Activated CD8-positive, alpha-beta T cell treated with anti-CD3 and anti-CD28 coated beads, Interleukin-2, amount 10 ng/mL, durations not matched to agents 7 days and 5 days (primary cell): ENCODE measurements at regions not wholly inside any gene's neighbourhood (a gene's known extent, or its start where the extent isn't known, plus 50 kb on each side); places are given as distances from the start of the nearest gene placed in this dataset.

ENCODE experiments used
- ATAC-seq: fragments of 150-1000 bp; cut with Tn5 transposase; one replicate; pipeline ENCODE4 v1.10.0; 2021; ENCODE audit warnings: moderate library complexity
- CTCF ChIA-PET: fragments of 350-600 bp; sonication (Branson Sonifier 250); formaldehyde crosslinking; loops from one replicate; lab custom pipeline; 2021; ENCODE audit warnings: antibody characterized with exemption; lab: Charles Lee
- POLR2A ChIA-PET: fragments of 350-600 bp; sonication (Branson Sonifier 250); formaldehyde crosslinking; loops from one replicate; lab custom pipeline; 2021; ENCODE audit warnings: antibody characterized with exemption; lab: Charles Lee
- DNase-seq: peaks from one replicate; pipeline ENCODE4 v3.0.0-alpha.2; 2020
- H3K27ac Mint-ChIP-seq: one replicate; pipeline ENCODE4 v1.8.0; 2021; ENCODE audit warnings: mild to moderate bottlenecking, mixed read lengths
- H3K27me3 Mint-ChIP-seq: one replicate; pipeline ENCODE4 v1.8.0; 2021; ENCODE audit warnings: low read depth, mixed read lengths
- H3K36me3 Mint-ChIP-seq: one replicate; pipeline ENCODE4 v1.8.0; 2021; ENCODE audit warnings: low read depth, mixed read lengths
- H3K4me1 Mint-ChIP-seq: one replicate; pipeline ENCODE4 v1.8.0; 2021; ENCODE audit warnings: low read depth, mixed read lengths
- H3K4me3 Mint-ChIP-seq: one replicate; pipeline ENCODE4 v1.8.0; 2021; ENCODE audit warnings: mild to moderate bottlenecking, mixed read lengths
- H3K9me3 Mint-ChIP-seq: one replicate; pipeline ENCODE4 v1.8.0; 2022; ENCODE audit warnings: mixed read lengths; ENCODE audit not compliant: insufficient read depth

DNA sequence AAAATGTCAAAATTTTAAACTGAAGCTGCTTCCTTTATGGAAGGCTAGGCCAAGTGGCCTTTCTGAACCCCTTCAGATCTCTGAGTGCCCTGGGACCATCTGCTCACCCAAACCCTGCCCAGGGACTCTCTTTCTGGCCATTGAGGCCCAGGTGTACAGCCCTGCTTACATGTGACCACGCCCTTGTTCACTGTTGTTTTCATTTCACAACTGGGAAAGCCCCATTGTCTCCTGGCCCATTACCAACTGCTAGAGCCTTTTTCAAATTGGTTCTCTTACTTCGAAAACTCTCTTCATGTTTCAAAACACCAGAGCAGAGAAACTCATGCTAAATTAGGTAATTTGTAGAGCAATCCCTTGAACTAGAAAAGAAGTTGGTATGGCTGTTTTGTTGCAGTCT lies 219.5 kb upstream of the TANK start:
- DNase-seq (no peak), ATAC-seq (no peak)
- no peak overlapping the region for H3K4me3 Mint-ChIP-seq
- no peaks in the 10 kb centered on the region for H3K27me3 Mint-ChIP-seq
- no peaks in the 10 kb centered on the region for H3K36me3 Mint-ChIP-seq
- no peaks in the 10 kb centered on the region for H3K4me1 Mint-ChIP-seq
- no peaks in the 10 kb centered on the region for H3K9me3 Mint-ChIP-seq
- POLR2A ChIA-PET, result no interaction called here
- H3K27ac Mint-ChIP-seq, result no peak overlapping the region
- CTCF ChIA-PET, result no interaction called here

DNA sequence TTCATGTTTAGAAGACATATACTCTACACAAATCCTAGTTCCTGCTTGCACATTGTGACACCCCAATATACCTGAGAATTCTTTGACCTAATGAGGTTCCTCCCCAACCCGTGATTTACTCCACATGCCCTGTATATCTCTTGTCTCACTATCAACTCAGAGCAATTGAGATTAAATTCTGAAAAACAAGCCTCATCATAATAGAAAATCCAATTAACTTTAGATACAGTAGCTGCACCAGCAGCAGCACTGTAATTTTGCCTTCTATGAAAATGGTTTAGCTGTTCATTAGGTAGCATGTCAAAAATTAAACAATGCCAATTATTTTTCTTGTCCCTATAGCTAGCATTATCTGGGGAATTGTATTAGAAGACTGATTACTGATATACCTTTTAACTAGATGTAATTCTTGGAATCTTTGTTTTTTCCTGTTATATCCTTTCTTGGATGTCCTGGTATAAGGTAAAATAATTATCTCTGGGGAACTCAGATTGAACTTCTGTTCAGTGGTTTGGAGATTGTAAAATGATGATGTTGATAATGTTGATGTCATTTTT lies 218.9 kb upstream of the TANK start:
- ChIA-PET CTCF (interaction anchor here (1.2 kb wide), 1 partner anchor 9 kb away, joined by 3 read pairs; no protein-coding TSS in a partner anchor), POLR2A (no interaction called here)
- Mint-ChIP-seq H3K27ac (no peak overlapping the region), H3K27me3 (no peaks in the 10 kb centered on the region), H3K4me3 (no peak overlapping the region), H3K9me3 (no peaks in the 10 kb centered on the region), H3K4me1 (no peaks in the 10 kb centered on the region), H3K36me3 (no peaks in the 10 kb centered on the region)
- no peak for DNase-seq
- ATAC-seq, result no peak

DNA sequence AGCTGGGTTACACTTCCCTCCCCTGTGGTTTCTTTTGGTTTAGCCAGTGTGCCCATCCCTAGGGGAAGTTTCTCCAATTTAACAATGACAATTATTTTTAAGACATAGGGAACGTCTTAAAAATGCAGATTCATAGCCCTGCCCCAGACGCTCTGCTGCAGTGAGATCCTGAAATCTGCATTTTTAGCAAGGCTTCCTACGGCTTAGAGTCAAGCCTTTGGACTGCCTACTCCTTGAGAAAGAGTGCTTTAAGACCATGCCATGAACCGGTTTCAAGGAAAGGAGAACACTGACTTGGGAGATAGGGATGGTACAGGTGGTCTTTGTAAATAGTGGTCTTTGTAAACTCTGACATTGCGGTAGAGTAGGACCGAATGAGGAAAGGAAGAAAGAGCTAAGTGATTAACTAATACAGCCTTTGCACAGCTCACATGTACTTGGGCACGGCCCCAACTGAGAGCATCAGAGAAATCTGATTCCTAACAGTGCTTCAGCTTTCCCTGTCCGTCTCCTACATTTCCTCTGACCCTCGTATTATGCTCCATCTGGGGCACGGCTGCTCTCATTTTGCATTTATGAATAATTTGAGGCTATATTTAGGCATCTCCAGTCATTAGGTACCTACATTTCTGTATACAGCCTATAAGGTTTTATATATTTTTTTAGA lies 217.6 kb upstream of the TANK start:
- Mint-ChIP-seq H3K4me1 (no peaks in the 10 kb centered on the region), H3K4me3 (no peak overlapping the region), H3K27ac (no peak overlapping the region), H3K36me3 (no peaks in the 10 kb centered on the region), H3K9me3 (no peaks in the 10 kb centered on the region), H3K27me3 (no peaks in the 10 kb centered on the region)
- ChIA-PET POLR2A (interaction anchor here (0.5 kb wide), 1 partner anchor 15 kb away, joined by 4 read pairs; no protein-coding TSS in a partner anchor), CTCF (interaction anchor here (1.2 kb wide), 1 partner anchor 10 kb away, joined by 3 read pairs; no protein-coding TSS in a partner anchor)
- no peak for ATAC-seq
- DNase-seq, result no peak

DNA sequence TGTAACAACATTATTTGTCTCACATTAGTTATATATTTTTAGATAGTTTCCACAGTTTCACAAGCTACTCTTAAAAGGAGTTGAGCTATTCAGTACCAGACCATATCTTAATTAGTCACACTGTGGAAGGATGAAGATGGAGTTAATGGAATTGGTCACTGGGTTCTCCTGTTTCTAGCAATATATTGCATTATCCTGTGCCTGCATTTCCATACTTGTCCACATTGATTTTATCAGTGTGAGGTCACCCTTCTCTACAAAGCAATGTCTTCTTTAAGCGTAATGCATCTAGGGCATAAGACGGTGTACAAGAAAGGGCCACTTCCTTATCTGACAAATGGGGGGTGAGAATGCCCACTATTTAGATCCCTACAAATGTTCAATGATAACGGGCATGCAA lies 216.8 kb upstream of the TANK start:
- CTCF ChIA-PET, result no interaction called here
- no peaks in the 10 kb centered on the region for H3K4me1 Mint-ChIP-seq
- no peaks in the 10 kb centered on the region for H3K27me3 Mint-ChIP-seq
- no peaks in the 10 kb centered on the region for H3K36me3 Mint-ChIP-seq
- ATAC-seq, result no peak
- no peak overlapping the region for H3K27ac Mint-ChIP-seq
- POLR2A ChIA-PET, result no interaction called here
- H3K9me3 Mint-ChIP-seq, result no peaks in the 10 kb centered on the region
- DNase-seq, result no peak
- no peak overlapping the region for H3K4me3 Mint-ChIP-seq

DNA sequence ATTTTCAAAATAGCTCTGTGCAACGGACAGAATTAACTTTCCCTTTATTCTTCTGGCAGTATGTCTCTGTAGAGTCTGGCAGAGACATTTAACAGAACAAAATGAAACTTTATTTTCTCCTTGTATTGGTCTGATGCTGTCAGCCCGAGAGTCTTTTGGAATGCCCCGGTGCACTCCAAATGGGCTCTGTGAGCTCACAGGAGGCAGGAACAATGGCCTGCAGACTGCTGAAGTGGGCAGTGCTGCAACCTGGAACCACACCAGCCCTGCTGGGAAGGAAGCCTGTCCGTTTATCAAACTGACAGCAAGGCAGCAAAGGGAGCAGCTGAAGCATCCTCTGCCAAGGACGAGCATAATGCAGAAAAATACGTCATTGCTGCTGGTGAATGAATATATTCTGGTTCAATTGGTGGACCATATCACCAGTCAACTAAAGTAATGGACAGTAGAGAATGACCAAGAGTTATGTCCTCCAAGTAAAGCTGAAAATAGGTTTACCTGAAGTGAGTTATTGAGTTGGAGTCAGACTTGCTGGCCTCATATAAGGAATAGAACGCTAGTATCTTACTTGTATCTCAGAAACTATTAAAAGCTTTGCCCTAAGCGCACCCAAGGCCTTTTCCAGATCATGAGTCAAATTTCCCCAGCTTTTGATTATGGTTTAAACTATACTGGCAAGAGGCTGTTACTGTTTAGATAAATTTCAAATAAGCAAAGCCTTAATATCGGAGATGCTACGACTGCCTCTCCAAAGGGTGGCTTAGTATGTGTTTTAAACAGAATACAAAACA lies 207.6 kb upstream of the TANK start:
- no peak for ATAC-seq
- POLR2A ChIA-PET, result no interaction called here

DNA sequence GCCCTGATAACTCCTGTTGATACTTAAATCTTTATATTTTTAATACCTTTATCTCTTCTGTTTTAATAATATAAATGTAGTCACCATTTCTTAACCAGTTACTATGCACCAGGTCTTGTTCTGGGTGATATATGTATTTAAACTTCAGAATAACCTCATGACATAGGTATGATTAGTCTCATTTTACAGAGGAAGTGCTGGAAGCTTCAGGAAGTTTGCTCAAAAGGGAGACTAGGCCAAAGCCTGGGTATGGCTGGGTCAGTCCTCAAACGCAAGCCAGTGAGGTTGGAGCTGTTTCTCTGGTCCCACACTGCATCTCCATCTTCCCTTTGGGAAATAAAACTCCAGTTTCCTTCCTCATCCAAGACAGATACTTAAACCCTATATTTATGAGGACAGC lies 204.7 kb upstream of the TANK start:
- no peak overlapping the region for H3K4me3 Mint-ChIP-seq
- H3K9me3 Mint-ChIP-seq, result no peaks in the 10 kb centered on the region
- no peaks in the 10 kb centered on the region for H3K36me3 Mint-ChIP-seq
- no peaks in the 10 kb centered on the region for H3K4me1 Mint-ChIP-seq
- DNase-seq (no peak), ATAC-seq (no peak)
- POLR2A ChIA-PET, result no interaction called here
- CTCF ChIA-PET, result interaction anchor here (1.4 kb wide), 1 partner anchor 15 kb away, joined by 3 read pairs; no protein-coding TSS in a partner anchor
- peaks cover 9% of the 10 kb centered on the region for H3K27me3 Mint-ChIP-seq
- no peak overlapping the region for H3K27ac Mint-ChIP-seq

More for the DNA sequence above, 207.6 kb upstream of the TANK start:
- Mint-ChIP-seq H3K36me3 (no peaks in the 10 kb centered on the region), H3K4me1 (no peaks in the 10 kb centered on the region), H3K4me3 (no peak overlapping the region), H3K9me3 (no peaks in the 10 kb centered on the region), H3K27ac (no peak overlapping the region), H3K27me3 (peaks cover 7% of the 10 kb centered on the region)
- CTCF ChIA-PET, result interaction anchor here (1.2 to 1.3 kb wide), 3 partner anchors 9 to 111 kb away, joined by 3 to 4 read pairs (median 4); no protein-coding TSS in a partner anchor
- no peak for DNase-seq

DNA sequence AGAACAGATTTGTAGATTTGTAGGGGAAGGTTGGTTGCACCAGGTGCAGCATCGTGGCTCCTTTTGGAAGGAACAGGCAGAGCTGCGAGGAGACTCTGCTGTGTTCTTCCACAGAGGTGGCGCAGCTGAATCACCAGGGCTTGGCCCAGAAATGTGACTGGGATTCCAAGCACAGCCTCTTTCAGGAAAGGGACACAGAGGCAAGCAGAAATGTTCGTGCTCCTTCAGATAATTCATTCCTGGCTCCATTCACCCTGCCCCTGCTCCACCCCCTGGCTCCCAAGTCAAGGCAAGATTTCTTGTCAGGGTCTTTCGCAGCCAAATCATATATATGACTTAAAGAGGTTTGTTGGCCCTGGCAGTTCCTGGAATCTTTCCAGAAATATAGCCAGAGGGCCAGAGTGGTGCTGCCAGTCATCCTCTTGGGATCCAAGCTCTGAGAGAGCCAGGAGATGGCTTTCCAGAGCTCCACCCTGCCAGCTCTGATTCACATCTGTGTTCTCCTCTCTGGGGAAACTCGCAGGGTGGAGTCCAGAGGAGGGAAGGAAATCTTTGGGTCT lies 203.9 kb upstream of the TANK start:
- Mint-ChIP-seq H3K27ac (no peak overlapping the region), H3K36me3 (no peaks in the 10 kb centered on the region), H3K4me1 (no peaks in the 10 kb centered on the region), H3K9me3 (no peaks in the 10 kb centered on the region), H3K4me3 (no peak overlapping the region), H3K27me3 (peaks cover 9% of the 10 kb centered on the region)
- ChIA-PET CTCF (interaction anchor here (0.9 kb wide), 1 partner anchor 66 kb away, joined by 3 read pairs; no protein-coding TSS in a partner anchor), POLR2A (no interaction called here)
- no peak for DNase-seq
- no peak for ATAC-seq

DNA sequence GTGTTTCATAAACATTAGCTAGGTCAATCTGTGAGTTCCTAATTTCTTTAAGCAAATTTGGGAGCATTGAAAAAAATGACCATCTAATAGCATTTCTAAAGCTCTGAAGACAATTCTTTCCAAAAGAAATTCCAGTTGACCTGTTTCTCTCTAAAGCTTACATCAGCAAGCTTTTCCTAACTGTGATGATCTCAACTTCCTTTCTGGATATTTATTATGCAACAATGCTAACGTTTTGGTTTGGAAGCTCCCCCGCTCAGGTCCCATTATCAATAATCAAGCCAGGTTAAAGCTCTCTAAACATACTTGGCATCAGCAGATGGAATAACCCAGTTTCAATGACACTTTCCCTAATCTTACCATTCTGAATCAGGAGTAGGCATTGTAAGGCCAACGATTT lies 196.3 kb upstream of the TANK start:
- Mint-ChIP-seq H3K9me3 (no peaks in the 10 kb centered on the region), H3K4me3 (no peak overlapping the region), H3K36me3 (no peaks in the 10 kb centered on the region), H3K4me1 (no peaks in the 10 kb centered on the region), H3K27me3 (peaks cover 18% of the 10 kb centered on the region), H3K27ac (no peak overlapping the region)
- CTCF ChIA-PET, result interaction anchor here (1.7 kb wide), 3 partner anchors 11 to 36 kb away, joined by 3 to 4 read pairs (median 4); no protein-coding TSS in a partner anchor
- ATAC-seq (no peak), DNase-seq (no peak)
- POLR2A ChIA-PET, result interaction anchor here (0.6 kb wide), 1 partner anchor 625 kb away, joined by 3 read pairs; no protein-coding TSS in a partner anchor

DNA sequence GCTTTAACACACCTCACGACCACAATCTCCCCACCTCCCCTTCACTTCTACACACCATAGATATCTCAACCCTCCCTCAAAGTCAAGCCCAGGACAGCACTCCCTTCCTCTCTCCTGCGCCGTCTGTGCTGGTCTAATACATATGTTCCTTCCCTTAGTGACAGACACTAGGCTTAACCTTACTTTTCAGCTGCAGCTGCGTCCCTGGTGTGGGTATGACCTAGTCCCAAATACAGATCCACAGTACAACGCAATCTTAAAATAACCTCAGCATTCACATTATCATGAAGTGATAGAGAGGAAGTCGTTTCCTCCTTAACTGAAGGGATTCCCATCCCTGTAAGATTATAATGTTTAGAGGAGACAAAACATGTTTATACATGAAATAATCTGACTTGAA lies 192.7 kb upstream of the TANK start:
- ChIA-PET POLR2A (no interaction called here), CTCF (interaction anchor here (0.8 to 1.5 kb wide), 2 partner anchors 697 to 716 kb away, joined by 3 to 4 read pairs; no protein-coding TSS in a partner anchor)
- ATAC-seq, result no peak
- no peak for DNase-seq
- Mint-ChIP-seq H3K4me3 (no peak overlapping the region), H3K9me3 (no peaks in the 10 kb centered on the region), H3K36me3 (no peaks in the 10 kb centered on the region), H3K27me3 (peaks cover 19% of the 10 kb centered on the region), H3K27ac (no peak overlapping the region), H3K4me1 (no peaks in the 10 kb centered on the region)

DNA sequence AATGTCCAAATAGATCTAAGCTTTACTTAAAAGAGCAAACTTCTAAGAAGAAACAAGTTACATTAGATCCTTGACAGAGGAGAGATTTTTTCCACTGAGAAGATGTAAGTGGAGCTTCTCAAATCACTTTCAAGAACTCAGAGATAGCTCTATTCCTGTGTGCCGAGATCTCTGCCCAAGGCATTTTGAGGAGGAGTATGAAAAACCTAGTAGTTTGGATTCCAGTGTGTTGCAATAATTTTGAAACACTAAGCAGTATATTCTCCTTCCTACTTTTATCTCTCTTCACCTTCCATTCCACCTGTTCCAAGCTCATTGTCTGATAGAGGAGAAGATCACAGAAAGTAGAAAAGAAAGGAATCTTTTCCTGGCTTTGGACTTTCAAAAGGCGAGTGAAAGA lies 192.0 kb upstream of the TANK start:
- no peaks in the 10 kb centered on the region for H3K4me1 Mint-ChIP-seq
- no peak overlapping the region for H3K4me3 Mint-ChIP-seq
- ATAC-seq, result no peak
- DNase-seq, result no peak
- CTCF ChIA-PET, result interaction anchor here (0.8 to 1.5 kb wide), 2 partner anchors 698 to 716 kb away, joined by 3 to 4 read pairs; no protein-coding TSS in a partner anchor
- POLR2A ChIA-PET, result interaction anchor here (0.6 kb wide), 1 partner anchor 562 kb away, joined by 3 read pairs; no protein-coding TSS in a partner anchor
- H3K36me3 Mint-ChIP-seq, result no peaks in the 10 kb centered on the region
- no peak overlapping the region for H3K27ac Mint-ChIP-seq
- H3K27me3 Mint-ChIP-seq, result peaks cover 21% of the 10 kb centered on the region
- no peaks in the 10 kb centered on the region for H3K9me3 Mint-ChIP-seq
